ENCODE measurements at regions not wholly inside any gene's neighbourhood (a gene's known extent, or its start where the extent isn't known, plus 50 kb on each side); places are given as distances from the start of the nearest gene placed in this dataset.
A peak's percentile ranks its signal among the peaks of the same experiment; 100 is the strongest.

DNA sequence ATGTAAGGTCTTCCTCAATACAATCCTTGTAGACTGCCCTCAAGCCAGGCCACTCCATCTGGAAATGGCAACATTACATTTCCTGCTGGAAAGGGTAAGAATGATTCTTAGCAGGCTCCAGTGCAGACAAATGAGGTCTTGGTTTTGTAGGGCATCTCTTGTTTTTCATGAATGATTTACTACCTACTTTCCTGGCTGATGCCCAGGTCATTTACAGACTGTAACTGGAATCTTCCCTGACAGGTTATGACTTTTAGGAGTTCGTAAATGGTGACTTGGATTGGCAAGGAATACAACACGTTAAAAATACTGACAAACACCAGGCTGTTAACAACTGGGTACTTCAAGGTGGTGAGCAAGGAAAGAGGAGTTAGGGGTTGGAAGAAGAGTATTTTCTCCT, 510.5 kb upstream of the TNC start:
- Mint-ChIP-seq H3K4me3 (no peak overlapping the region), H3K27ac (no peak overlapping the region), H3K27me3 (peaks cover 0 to 14% (median 5%) of the 10 kb centered on the region in 5 donors), H3K36me3 (no peaks in the 10 kb centered on the region), H3K9me3 (peaks cover 0 to 2% (median 0%) of the 10 kb centered on the region in 9 donors), H3K4me1 (peaks cover 0 to 2% (median 0%) of the 10 kb centered on the region in 4 donors)
- POLR2A ChIA-PET: no interaction called here
- ATAC-seq (no peak), DNase-seq (no peak)

DNA sequence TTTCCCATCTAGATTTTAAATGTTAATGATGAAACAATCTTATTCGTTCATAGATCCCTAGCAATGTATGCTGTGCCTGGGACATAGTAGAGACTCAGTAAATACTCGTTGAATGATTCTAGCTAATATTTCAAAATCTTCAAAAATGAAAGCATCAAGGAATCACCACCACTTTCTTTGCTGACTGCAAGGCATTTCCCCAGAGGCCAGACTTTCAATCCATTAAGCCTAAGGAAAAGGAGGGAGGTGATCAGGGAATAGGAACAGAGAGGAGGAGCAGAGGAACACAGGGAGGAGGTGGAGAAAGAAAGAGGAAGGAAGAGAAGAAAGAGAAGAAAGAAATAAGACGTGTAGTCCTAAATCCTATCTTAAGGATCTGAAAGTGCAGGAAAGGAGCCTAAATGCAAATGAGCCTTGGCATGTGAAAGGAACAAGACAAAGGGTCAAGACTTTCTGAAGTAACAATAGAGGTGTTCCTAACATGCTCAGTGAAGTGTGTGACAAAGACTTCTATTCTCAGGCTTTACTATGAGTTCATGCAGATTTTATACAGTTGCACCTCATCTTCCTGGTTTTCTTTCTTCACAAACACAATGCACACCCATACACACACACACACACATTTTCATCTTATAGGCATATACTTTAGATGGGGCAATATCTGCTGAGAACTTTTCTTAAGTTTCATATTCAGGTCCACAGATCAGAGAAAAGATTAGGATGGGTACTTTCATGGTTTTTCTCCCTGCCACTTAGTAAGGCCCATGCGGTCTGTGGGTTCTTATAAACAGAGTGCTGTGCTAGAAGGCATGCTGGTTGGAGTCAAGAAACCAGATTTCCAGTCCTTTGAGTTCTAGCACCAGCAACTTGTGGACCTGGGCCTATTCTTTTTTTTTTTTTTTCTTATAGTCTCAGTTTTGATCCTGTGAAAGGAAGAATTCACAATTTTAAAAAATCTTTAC, 512.2 kb upstream of the TNC start:
- H3K9me3 Mint-ChIP-seq: peaks cover 0 to 2% (median 0%) of the 10 kb centered on the region in 9 donors
- POLR2A ChIA-PET: no interaction called here

DNA sequence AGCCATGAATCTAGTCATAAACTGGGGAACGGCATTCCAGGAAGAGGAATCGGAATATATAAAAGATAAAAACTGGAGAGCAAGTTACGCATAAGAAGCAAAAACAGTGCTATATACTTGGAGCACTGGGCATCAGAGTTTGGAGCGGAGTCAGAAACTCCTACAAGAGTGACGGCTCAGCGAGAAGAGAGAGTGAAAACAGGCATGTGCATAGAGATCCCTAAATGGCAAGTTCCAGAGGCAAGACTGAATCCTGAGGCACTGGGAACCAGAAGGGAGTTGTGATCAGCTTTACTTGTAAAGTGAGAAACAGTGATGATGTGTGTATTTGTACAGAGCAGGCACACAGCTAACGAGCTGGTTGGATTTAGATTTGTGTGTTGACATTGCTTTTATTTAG, 514.4 kb upstream of the TNC start:
- Mint-ChIP-seq H3K27ac (no peak overlapping the region), H3K4me3 (no peak overlapping the region), H3K27me3 (peaks cover 5 to 19% (median 9%) of the 10 kb centered on the region in 5 donors), H3K9me3 (peaks cover 0 to 4% (median 0%) of the 10 kb centered on the region in 9 donors), H3K4me1 (peaks cover 0 to 2% (median 0%) of the 10 kb centered on the region in 4 donors), H3K36me3 (no peaks in the 10 kb centered on the region)
- no peak for DNase-seq
- POLR2A ChIA-PET: no interaction called here
- ATAC-seq: no peak

More for the DNA sequence above, 512.2 kb upstream of the TNC start:
- DNase-seq (no peak), ATAC-seq (no peak)
- no peak overlapping the region for H3K4me3 Mint-ChIP-seq
- no peak overlapping the region for H3K27ac Mint-ChIP-seq
- no peaks in the 10 kb centered on the region for H3K36me3 Mint-ChIP-seq
- peaks cover 0 to 2% (median 0%) of the 10 kb centered on the region in 4 donors for H3K4me1 Mint-ChIP-seq
- peaks cover 0 to 18% (median 6%) of the 10 kb centered on the region in 5 donors for H3K27me3 Mint-ChIP-seq

DNA sequence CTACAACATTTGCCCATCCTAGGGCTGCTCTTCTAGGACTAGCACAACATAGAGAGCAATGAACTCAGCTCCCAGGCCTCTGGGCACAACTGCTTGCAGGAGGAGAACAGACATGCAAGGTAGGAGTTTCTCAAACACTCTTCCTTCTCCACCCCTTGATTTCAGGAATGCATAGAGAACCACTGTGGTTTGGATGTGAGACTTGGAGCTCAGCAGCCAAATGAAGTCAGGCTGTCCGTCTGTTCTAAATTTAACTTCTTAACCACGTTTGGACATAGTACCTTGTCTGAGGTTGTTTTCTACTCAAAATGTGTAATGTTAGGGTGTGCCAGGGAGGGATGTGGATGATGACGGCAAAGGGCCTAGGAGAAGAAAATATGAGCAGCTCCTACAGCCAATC, 515.1 kb upstream of the TNC start:
- no peak for DNase-seq
- H3K4me3 Mint-ChIP-seq: no peak overlapping the region
- H3K27ac Mint-ChIP-seq: no peak overlapping the region
- no peak for ATAC-seq
- POLR2A ChIA-PET: no interaction called here
- no peaks in the 10 kb centered on the region for H3K36me3 Mint-ChIP-seq
- peaks cover 5 to 19% (median 7%) of the 10 kb centered on the region in 5 donors for H3K27me3 Mint-ChIP-seq
- peaks cover 0 to 4% (median 0%) of the 10 kb centered on the region in 9 donors for H3K9me3 Mint-ChIP-seq
- peaks cover 0 to 2% (median 0%) of the 10 kb centered on the region in 4 donors for H3K4me1 Mint-ChIP-seq

DNA sequence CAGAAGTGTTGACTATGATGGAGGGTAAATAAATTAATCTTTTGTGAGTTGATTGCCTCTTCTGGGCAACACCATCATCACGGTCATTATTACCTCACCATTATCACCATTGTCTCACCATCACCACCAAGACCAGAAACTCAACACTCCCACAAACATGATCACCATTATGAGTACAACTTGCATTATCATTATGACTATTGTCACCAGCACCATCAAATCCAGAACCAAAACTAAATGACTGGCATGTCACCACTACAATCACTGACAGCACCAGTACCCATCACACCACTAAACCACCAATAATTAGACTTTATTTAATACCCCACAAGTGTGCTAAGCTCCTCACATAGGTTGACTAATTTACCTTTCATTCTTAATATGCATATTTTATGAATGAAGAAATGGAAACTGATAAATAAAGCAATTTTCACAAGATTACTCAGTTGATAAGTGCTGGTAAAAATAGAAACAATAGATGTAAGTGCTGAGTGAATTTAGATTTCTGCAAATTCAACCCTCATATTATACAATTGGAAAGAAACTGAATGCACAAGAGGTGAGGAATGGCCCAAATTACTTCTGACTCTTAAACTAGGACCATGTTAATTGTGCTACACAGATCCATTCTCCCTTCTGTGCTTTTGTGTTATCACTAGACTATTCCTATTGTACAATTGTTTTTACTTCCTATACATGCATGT, 517.8 kb upstream of the PAPPA start:
- POLR2A ChIA-PET: no interaction called here
- Mint-ChIP-seq H3K4me1 (no peaks in the 10 kb centered on the region), H3K9me3 (peaks cover 0 to 7% (median 0%) of the 10 kb centered on the region in 9 donors), H3K4me3 (no peak overlapping the region), H3K27ac (no peak overlapping the region), H3K27me3 (peaks cover 5 to 12% (median 9%) of the 10 kb centered on the region in 5 donors), H3K36me3 (no peaks in the 10 kb centered on the region)
- DNase-seq (no peak), ATAC-seq (no peak)

DNA sequence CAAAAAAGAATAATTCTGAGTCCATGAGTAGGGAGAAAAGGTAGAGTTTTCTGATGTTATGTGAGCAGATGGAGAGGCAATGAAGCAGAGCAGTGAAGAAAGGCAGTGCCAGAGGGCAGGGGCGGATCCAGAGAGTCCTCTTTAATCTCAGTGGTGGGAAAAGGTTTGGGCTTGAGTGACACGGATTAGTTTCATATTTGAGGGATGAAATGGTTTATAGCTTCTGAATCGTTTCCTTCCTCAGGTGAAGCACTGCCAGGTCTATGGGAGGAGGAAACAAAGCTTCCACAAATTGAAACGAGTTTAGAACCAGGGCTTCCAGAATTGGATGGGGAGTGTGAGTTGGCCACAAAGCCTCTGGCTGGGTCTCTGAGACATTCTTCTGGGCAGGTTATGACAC, 517.0 kb upstream of the PAPPA start:
- POLR2A ChIA-PET: no interaction called here
- DNase-seq (no peak), ATAC-seq (no peak)
- no peak overlapping the region for H3K4me3 Mint-ChIP-seq
- H3K9me3 Mint-ChIP-seq: peaks cover 0 to 7% (median 0%) of the 10 kb centered on the region in 9 donors
- H3K27ac Mint-ChIP-seq: no peak overlapping the region
- no peaks in the 10 kb centered on the region for H3K36me3 Mint-ChIP-seq
- peaks cover 5 to 12% (median 9%) of the 10 kb centered on the region in 5 donors for H3K27me3 Mint-ChIP-seq
- H3K4me1 Mint-ChIP-seq: no peaks in the 10 kb centered on the region

DNA sequence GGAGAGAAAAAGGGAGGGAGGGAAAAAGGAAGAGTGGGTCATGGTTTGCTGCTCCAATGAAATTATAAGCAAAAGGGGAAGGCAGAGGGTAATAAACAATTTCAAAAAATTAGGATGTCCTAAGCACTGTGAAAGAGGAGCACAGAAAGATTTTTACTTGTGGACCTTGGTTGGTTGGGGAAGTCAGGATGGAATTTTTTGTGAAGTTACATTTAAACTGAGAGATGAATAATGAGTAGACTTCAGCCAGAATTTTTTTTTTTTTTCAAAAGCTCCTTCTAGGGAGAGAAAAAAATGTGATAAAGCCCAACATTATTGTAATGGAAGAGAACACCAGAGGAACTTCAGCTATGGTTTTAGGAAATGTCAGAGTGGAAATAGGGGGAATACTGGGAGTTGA, 515.9 kb upstream of the PAPPA start:
- H3K9me3 Mint-ChIP-seq: peaks cover 0 to 7% (median 0%) of the 10 kb centered on the region in 9 donors
- no peak overlapping the region for H3K27ac Mint-ChIP-seq
- H3K36me3 Mint-ChIP-seq: no peaks in the 10 kb centered on the region
- no peak overlapping the region for H3K4me3 Mint-ChIP-seq
- DNase-seq: no peak
- H3K27me3 Mint-ChIP-seq: peaks cover under 1 to 12% (median 5%) of the 10 kb centered on the region in 5 donors
- POLR2A ChIA-PET: no interaction called here
- no peak for ATAC-seq
- no peaks in the 10 kb centered on the region for H3K4me1 Mint-ChIP-seq

DNA sequence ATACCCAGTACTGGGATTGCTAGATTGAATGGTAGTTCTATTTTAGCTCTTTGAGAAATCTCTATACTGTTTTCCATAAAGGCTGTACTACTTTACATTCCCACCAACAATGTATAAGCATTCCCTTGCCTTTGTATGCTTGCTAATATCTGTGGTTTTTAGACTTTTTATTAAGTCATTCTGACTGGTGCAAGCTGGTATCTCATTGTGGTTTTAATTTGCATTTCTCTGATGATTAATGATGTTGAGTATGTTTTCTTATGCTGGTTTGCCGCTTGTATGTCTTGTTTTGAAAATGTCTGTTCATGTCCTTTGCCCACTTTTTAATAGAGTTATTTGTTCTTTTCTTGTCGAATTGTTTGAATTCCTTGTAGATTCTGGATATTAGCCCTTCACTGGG, 512.7 kb upstream of the PAPPA start:
- H3K4me1 Mint-ChIP-seq: no peaks in the 10 kb centered on the region
- H3K4me3 Mint-ChIP-seq: no peak overlapping the region
- peaks cover 0 to 7% (median 0%) of the 10 kb centered on the region in 9 donors for H3K9me3 Mint-ChIP-seq
- ATAC-seq (no peak), DNase-seq (no peak)
- no peaks in the 10 kb centered on the region for H3K36me3 Mint-ChIP-seq
- no peak overlapping the region for H3K27ac Mint-ChIP-seq
- POLR2A ChIA-PET: no interaction called here
- H3K27me3 Mint-ChIP-seq: peaks cover 0 to 12% (median 0%) of the 10 kb centered on the region in 5 donors

DNA sequence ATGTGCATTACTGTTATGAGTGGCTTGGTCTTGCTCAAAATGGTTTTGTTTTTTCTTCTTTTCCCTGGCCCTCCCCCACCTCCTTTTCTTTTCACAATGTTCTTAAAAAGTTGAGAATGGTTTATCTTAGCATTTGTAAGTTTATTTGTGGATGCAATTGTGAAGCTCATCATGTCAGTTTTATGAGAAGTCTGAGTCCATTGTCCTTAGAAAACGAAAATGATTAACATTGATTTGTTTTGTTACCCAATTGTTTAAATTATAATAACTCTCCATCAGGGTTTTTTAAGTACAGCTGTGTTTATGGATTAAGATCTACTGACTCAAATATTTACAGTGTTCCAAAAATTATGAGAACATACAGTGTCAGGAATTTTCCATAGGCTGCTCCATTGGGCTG, 511.3 kb upstream of the PAPPA start:
- Mint-ChIP-seq H3K27me3 (peaks cover 0 to 4% (median 0%) of the 10 kb centered on the region in 5 donors), H3K36me3 (no peaks in the 10 kb centered on the region), H3K4me3 (no peak overlapping the region), H3K9me3 (peaks cover 0 to 3% (median 0%) of the 10 kb centered on the region in 9 donors), H3K27ac (no peak overlapping the region), H3K4me1 (no peaks in the 10 kb centered on the region)
- ATAC-seq (no peak), DNase-seq (no peak)
- POLR2A ChIA-PET: no interaction called here

DNA sequence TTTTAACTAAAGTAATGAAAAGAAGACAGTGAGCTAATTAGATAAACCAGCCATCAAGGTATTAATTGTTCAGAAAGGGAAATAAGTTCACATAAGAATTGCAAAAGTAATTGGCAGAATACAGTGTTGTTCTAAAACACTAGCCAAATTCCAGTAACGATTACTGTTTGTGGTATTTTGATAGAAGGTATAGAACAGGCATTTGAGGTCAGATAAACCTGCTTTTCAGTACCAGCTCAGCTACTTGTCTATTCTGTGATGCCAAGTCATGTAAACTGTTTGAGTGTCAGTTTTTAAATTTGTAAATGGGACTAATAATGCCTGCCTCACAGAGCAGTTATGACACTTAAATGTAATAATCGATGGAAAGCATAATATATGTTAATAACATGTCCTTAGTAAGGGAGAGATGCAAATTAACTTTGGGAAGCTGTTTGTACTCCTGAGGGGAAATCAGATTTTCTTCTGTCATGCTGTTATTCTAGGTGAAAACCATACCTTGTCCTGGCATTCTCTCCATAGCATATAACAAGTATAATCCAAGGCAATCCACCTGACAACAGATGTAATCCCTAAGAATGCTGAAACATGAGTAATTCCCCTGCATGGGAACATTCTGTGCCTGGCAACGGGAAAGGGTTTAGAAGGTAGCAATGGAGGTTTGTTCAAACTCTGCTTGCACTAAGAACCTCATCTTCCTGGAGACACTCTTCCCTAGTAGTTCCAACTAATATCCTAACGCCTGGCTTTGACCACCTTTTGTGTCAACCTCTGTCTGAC, 509.5 kb upstream of the PAPPA start:
- DNase-seq: no peak
- no peak overlapping the region for H3K4me3 Mint-ChIP-seq
- peaks cover 0 to 3% (median 0%) of the 10 kb centered on the region in 9 donors for H3K9me3 Mint-ChIP-seq
- ATAC-seq: no peak
- peaks cover 0 to 5% (median 0%) of the 10 kb centered on the region in 5 donors for H3K27me3 Mint-ChIP-seq
- POLR2A ChIA-PET: no interaction called here
- no peaks in the 10 kb centered on the region for H3K36me3 Mint-ChIP-seq
- H3K27ac Mint-ChIP-seq: peak overlapping the region in 1 of 10 donors; percentile 35
- no peaks in the 10 kb centered on the region for H3K4me1 Mint-ChIP-seq

DNA sequence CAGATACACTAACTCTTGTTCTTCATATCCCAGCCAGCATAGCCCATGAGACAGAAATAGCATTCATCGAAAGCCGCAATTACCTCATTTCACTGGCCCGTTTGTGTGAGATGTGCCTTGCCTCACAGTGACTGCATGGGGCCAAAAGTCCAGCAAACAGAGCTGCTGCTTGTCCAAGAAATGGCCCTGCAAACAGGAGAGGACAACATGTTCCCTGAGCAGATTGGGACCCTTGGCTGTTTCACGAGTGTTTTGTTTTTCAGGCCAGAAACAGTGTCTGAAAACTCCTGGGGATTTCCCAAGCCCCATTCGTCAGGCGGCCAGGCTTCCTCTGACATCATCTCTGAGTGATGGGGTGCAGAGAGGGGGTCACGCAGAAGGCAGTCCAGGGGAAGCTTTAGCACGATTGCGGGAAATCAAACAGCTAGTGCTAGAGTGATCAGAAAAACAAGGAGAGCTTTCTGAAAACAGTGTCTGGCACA, 503.6 kb upstream of the PAPPA start:
- Mint-ChIP-seq H3K27ac (no peak overlapping the region), H3K27me3 (peaks cover 0 to 5% (median 0%) of the 10 kb centered on the region in 5 donors), H3K36me3 (no peaks in the 10 kb centered on the region), H3K9me3 (peaks cover 0 to 3% (median 0%) of the 10 kb centered on the region in 9 donors), H3K4me3 (no peak overlapping the region), H3K4me1 (no peaks in the 10 kb centered on the region)
- DNase-seq (no peak), ATAC-seq (no peak)
- POLR2A ChIA-PET: no interaction called here

DNA sequence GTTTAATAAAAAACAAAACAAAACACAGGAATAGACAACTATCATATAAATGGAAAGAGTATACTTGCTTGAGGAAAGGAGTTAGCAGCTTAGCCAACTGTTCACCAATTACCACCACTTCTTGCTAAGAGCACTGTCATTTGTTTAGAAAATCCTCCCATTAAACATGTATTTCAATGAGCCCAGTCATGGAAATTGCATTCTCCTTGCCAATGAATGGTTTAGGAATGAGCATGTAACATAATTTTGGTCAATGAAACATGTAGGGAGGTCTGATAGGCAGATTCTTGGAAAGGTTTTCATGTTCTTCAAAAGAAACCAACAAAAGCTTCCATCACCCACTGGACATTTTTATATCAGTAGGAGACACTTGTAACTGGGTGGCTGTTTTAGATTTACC, 502.8 kb upstream of the PAPPA start:
- Mint-ChIP-seq H3K9me3 (peaks cover 0 to 3% (median 0%) of the 10 kb centered on the region in 9 donors), H3K36me3 (no peaks in the 10 kb centered on the region), H3K27me3 (peaks cover 0 to 5% (median 0%) of the 10 kb centered on the region in 5 donors), H3K27ac (no peak overlapping the region), H3K4me1 (no peaks in the 10 kb centered on the region), H3K4me3 (no peak overlapping the region)
- DNase-seq: no peak
- no peak for ATAC-seq
- POLR2A ChIA-PET: no interaction called here
